DOHH2 (cell line): ENCODE measurements at regions not wholly inside any gene's neighbourhood (a gene's known extent, or its start where the extent isn't known, plus 50 kb on each side); places are given as distances from the start of the nearest gene placed in this dataset.

Experiments
- EZH2phosphoT487 ChIP-seq: fragments of 200-600 bp; sonication (generic); IDR thresholded peaks from 2 replicates; pipeline ENCODE4 v1.6.1; 2017; ENCODE audit warnings: borderline replicate concordance, mild to moderate bottlenecking, antibody characterized with exemption, low read length, moderate library complexity, mixed read lengths
- TF ChIP-seq, protein P1 (sequence below): fragments of 200-600 bp; sonication (generic); IDR thresholded peaks from one replicate; pipeline ENCODE4 v1.5.1; 2014; ENCODE audit warnings: antibody characterized with exemption, mild to moderate bottlenecking, low read depth, low read length; ENCODE audit not compliant: poor library complexity, severe bottlenecking

DNA sequence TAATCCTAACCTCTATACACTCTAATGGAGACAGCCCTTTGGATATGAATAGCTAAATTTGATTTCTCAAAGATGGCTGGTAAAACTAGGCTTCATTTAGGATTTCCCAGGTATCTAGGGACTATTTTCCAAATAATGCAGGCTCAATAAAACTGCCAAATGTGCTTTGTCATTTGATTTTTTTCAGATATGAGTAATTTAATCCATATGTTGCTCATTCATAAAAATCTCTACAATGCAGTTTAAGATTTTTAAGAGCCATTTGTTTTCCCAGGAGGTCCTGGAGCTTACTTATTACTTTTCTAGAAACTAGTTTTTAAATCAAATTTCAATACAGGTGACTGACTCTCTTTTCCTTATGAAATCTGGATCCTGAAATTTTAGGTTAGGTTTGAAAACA is 349.3 kb upstream of the SLC24A2 start:
- TF ChIP-seq, protein P1, sequence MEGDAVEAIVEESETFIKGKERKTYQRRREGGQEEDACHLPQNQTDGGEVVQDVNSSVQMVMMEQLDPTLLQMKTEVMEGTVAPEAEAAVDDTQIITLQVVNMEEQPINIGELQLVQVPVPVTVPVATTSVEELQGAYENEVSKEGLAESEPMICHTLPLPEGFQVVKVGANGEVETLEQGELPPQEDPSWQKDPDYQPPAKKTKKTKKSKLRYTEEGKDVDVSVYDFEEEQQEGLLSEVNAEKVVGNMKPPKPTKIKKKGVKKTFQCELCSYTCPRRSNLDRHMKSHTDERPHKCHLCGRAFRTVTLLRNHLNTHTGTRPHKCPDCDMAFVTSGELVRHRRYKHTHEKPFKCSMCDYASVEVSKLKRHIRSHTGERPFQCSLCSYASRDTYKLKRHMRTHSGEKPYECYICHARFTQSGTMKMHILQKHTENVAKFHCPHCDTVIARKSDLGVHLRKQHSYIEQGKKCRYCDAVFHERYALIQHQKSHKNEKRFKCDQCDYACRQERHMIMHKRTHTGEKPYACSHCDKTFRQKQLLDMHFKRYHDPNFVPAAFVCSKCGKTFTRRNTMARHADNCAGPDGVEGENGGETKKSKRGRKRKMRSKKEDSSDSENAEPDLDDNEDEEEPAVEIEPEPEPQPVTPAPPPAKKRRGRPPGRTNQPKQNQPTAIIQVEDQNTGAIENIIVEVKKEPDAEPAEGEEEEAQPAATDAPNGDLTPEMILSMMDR, result no peak
- no peak for TF ChIP-seq EZH2phosphoT487
